Mammary epithelial cell (primary cell): ENCODE measurements at regions not wholly inside any gene's neighbourhood (a gene's known extent, or its start where the extent isn't known, plus 50 kb on each side); places are given as distances from the start of the nearest gene placed in this dataset.

Experiments
- EZH2 ChIP-seq: IDR thresholded peaks from 2 replicates; pipeline ENCODE4 v1.6.1; 2012; ENCODE audit warnings: low read length, inconsistent platforms, borderline replicate concordance
- TF ChIP-seq, protein P1 (sequence below), 2 donors: IDR thresholded peaks in 1 of 2; conservative IDR thresholded peaks in 1 of 2; 2 replicates each; pipeline ENCODE4 v1.5.1; 2011 to 2012; ENCODE audit warnings: inconsistent platforms in 2 of 2, low read length in 2 of 2, mild to moderate bottlenecking in 2 of 2, control low read depth in 1 of 2, low read depth in 1 of 2; ENCODE audit not compliant: insufficient read depth in 1 of 2; ENCODE audit errors: extremely low read depth in 1 of 2

DNA sequence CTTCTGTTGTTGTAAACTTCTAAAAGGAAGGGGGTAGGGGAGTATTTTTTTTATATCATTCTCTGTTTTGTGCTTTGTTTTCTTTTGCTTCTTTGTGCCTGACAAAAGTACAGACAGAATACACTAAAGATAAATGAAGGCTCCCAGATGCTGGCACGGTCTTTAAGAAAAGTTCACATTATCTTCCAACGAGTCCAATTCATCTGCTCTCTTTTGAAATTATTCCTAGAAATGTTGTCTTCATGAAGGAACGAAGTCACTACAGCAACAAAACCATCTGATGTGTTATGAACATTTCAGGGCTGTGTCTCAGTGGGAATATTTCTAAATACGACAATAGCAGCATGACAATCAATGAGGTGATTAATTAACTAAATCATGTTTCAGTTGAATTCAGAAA, 813.8 kb upstream of the HTR2C start:
- TF ChIP-seq EZH2 = no peak
- TF ChIP-seq, protein P1, sequence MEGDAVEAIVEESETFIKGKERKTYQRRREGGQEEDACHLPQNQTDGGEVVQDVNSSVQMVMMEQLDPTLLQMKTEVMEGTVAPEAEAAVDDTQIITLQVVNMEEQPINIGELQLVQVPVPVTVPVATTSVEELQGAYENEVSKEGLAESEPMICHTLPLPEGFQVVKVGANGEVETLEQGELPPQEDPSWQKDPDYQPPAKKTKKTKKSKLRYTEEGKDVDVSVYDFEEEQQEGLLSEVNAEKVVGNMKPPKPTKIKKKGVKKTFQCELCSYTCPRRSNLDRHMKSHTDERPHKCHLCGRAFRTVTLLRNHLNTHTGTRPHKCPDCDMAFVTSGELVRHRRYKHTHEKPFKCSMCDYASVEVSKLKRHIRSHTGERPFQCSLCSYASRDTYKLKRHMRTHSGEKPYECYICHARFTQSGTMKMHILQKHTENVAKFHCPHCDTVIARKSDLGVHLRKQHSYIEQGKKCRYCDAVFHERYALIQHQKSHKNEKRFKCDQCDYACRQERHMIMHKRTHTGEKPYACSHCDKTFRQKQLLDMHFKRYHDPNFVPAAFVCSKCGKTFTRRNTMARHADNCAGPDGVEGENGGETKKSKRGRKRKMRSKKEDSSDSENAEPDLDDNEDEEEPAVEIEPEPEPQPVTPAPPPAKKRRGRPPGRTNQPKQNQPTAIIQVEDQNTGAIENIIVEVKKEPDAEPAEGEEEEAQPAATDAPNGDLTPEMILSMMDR (conservative IDR thresholded peaks at IDR 0.05 in 1 of 2, IDR thresholded peaks at IDR 0.05 in 1 of 2; ENCODE audit: extremely low read depth in 1 of 2, insufficient read depth in 1 of 2, low read depth in 1 of 2, low read length in 2 of 2) = no peak
